HepG2 (cell line): ENCODE measurements at regions not wholly inside any gene's neighbourhood (a gene's known extent, or its start where the extent isn't known, plus 50 kb on each side); places are given as distances from the start of the nearest gene placed in this dataset.

Source experiments
- ATF7-NPFF ChIP-seq: sonication (generic); formaldehyde crosslinking; IDR thresholded peaks from 2 replicates; pipeline ENCODE4 v1.8.1; 2023; ENCODE audit warnings: mild to moderate bottlenecking, low read depth, missing genetic modification reagents, moderate library complexity
- CHD4 ChIP-seq: fragments of 200-600 bp; sonication (generic); IDR thresholded peaks from 2 replicates; pipeline ENCODE4 v1.7.0; 2017; ENCODE audit warnings: mild to moderate bottlenecking, low read length, borderline replicate concordance
- FOSL2 ChIP-seq: sonication (generic); formaldehyde crosslinking; IDR thresholded peaks from 2 replicates; pipeline ENCODE4 v1.4.0; 2020; ENCODE audit warnings: missing genetic modification reagents
- HNF1B ChIP-seq: sonication (generic); formaldehyde crosslinking; IDR thresholded peaks from 2 replicates; pipeline ENCODE4 v1.5.1; 2020; ENCODE audit warnings: mild to moderate bottlenecking, moderate library complexity, missing genetic modification reagents
- HNRNPK ChIP-seq: fragments of 200-400 bp; formaldehyde crosslinking; IDR thresholded peaks from 2 replicates; pipeline ENCODE4 v1.6.1; 2018; ENCODE audit warnings: low read length, low read depth, moderate library complexity, mild to moderate bottlenecking; ENCODE audit not compliant: poor library complexity, severe bottlenecking
- MED13 ChIP-seq: sonication (generic); formaldehyde crosslinking; IDR thresholded peaks from 2 replicates; pipeline ENCODE4 v1.5.0; 2020; ENCODE audit warnings: missing genetic modification reagents
- MLX ChIP-seq: IDR thresholded peaks from 2 replicates; pipeline ENCODE4 v1.6.1; 2016
- MTERF4 ChIP-seq: sonication (generic); formaldehyde crosslinking; IDR thresholded peaks from 2 replicates; pipeline ENCODE4 v1.8.0; 2023; ENCODE audit warnings: mild to moderate bottlenecking, missing genetic modification reagents
- MXD4 ChIP-seq: IDR thresholded peaks from 2 replicates; pipeline ENCODE4 v1.6.1; 2016; ENCODE audit warnings: mild to moderate bottlenecking, missing biosample characterization, missing genetic modification reagents
- PCBP1 ChIP-seq: fragments of 200-400 bp; formaldehyde crosslinking; IDR thresholded peaks from 2 replicates; pipeline ENCODE4 v1.6.1; 2017; ENCODE audit warnings: mild to moderate bottlenecking, low read depth, low read length, borderline replicate concordance
- RXRB ChIP-seq: IDR thresholded peaks from 2 replicates; pipeline ENCODE4 v1.6.1; 2016; ENCODE audit warnings: borderline replicate concordance, missing genetic modification reagents, missing compliant biosample characterization
- TMF1 ChIP-seq: sonication (generic); formaldehyde crosslinking; IDR thresholded peaks from 2 replicates; pipeline ENCODE4 v1.8.1; 2022; ENCODE audit warnings: low read depth, missing genetic modification reagents
- TOPORS ChIP-seq: sonication (generic); formaldehyde crosslinking; IDR thresholded peaks from 2 replicates; pipeline ENCODE4 v1.8.0; 2023; ENCODE audit warnings: mild to moderate bottlenecking, missing genetic modification reagents
- ZHX1 ChIP-seq: sonication (generic); formaldehyde crosslinking; IDR thresholded peaks from 2 replicates; pipeline ENCODE4 v1.8.1; 2022; ENCODE audit warnings: low read depth, mild to moderate bottlenecking, missing genetic modification reagents
- ZMYM2 ChIP-seq: sonication (generic); formaldehyde crosslinking; IDR thresholded peaks from 2 replicates; pipeline ENCODE4 v1.8.0; 2022; ENCODE audit warnings: mild to moderate bottlenecking, missing genetic modification reagents
- ZNF256 ChIP-seq: sonication (generic); formaldehyde crosslinking; conservative IDR thresholded peaks from 2 replicates; pipeline ENCODE4 v1.4.0; 2020; ENCODE audit warnings: missing genetic modification reagents
- ZNF567 ChIP-seq: sonication (generic); formaldehyde crosslinking; IDR thresholded peaks from 2 replicates; pipeline ENCODE4 v1.8.1; 2023; ENCODE audit warnings: mild to moderate bottlenecking, missing genetic modification reagents, borderline replicate concordance
- ZNF569 ChIP-seq: sonication (generic); formaldehyde crosslinking; IDR thresholded peaks from 2 replicates; pipeline ENCODE4 v1.5.0; 2020; ENCODE audit warnings: mild to moderate bottlenecking, missing genetic modification reagents, moderate library complexity, borderline replicate concordance
- ZNF746 ChIP-seq: sonication (generic); formaldehyde crosslinking; IDR thresholded peaks from 2 replicates; pipeline ENCODE4 v1.8.0; 2022; ENCODE audit warnings: mild to moderate bottlenecking, missing genetic modification reagents
- ZNF800 ChIP-seq: sonication (generic); formaldehyde crosslinking; IDR thresholded peaks from 2 replicates; pipeline ENCODE4 v1.4.0; 2020; ENCODE audit warnings: missing genetic modification reagents

- TF ChIP-seq ZNF567 (0 out of 2 replicates have a peak, but pooled peaks have one; percentile 55), HNF1B (CRISPR knock-in tag) (peak; percentile 58; the same call in 1 of the 2 replicates), ZHX1 (CRISPR knock-in tag) (no peak), TMF1 (CRISPR knock-in tag) (no peak), ZNF569 (CRISPR knock-in tag) (no peak), ZNF800 (CRISPR knock-in tag) (no peak), MLX (no peak), PCBP1 (no peak), TOPORS (CRISPR knock-in tag) (no peak), HNRNPK (no peak), ATF7-NPFF (no peak), ZNF746 (CRISPR knock-in tag) (no peak), RXRB (CRISPR knock-in tag) (no peak), FOSL2 (CRISPR knock-in tag) (0 out of 2 replicates have a peak, but pooled peaks have one; percentile 10), MTERF4 (CRISPR knock-in tag) (no peak), CHD4 (0 out of 2 replicates have a peak, but pooled peaks have one; percentile 64), MXD4 (CRISPR knock-in tag) (no peak), ZMYM2 (CRISPR knock-in tag) (no peak), MED13 (CRISPR knock-in tag) (no peak), ZNF256 (CRISPR knock-in tag) (no peak)
Observed at GRCh38 chr10:5283305-5284158, 81.2 kb upstream of the UCN3 start (continued).
